ENCODE measurements at regions not wholly inside any gene's neighbourhood (a gene's known extent, or its start where the extent isn't known, plus 50 kb on each side); places are given as distances from the start of the nearest gene placed in this dataset.

DNA sequence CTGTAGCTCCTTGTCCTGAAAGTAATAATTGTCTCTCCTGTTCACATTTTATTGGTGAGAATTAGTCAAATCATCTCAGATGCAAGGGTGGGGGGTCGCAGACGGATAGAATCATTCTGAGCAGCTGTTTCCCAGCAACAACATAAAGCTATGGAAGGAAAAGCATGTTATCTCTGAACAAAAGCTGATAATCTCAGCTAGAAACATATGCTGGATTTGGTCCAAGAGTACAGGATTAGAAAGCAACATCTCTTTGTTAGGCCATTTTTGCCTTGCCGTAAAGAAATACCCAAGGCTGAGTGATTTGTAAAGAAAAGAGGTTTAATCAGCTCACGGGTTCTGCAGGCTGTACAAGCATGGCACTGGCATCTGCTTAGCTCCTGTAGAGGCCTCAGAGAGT is 472.8 kb upstream of the BOD1L1 start:
- no peak overlapping the region for H3K9ac ChIP-seq (ENCODE audit: control insufficient read depth, extremely low read depth, insufficient read depth, low read length)
- H3K27ac ChIP-seq (ENCODE audit: control insufficient read depth, insufficient read depth, low read length): no peak overlapping the region
- no peak overlapping the region for H3K4me3 ChIP-seq (ENCODE audit: control insufficient read depth in 2 of 3, extremely low read depth in 1 of 3, insufficient read depth in 2 of 3, low read depth in 1 of 3, low read length in 3 of 3)
- H3K9me3 ChIP-seq (ENCODE audit: control insufficient read depth, low read depth, low read length): no peaks in the 10 kb centered on the region
- no peak for FAIRE-seq
- no peak overlapping the region for H2AFZ ChIP-seq (ENCODE audit: control insufficient read depth, low read length)
- H3K4me2 ChIP-seq (ENCODE audit: control insufficient read depth, extremely low read depth, insufficient read depth, low read depth, low read length): no peak overlapping the region
- no peaks in the 10 kb centered on the region for H3K4me1 ChIP-seq (ENCODE audit: control insufficient read depth, extremely low read depth, insufficient read depth, low read length)
- TF ChIP-seq, protein P1, sequence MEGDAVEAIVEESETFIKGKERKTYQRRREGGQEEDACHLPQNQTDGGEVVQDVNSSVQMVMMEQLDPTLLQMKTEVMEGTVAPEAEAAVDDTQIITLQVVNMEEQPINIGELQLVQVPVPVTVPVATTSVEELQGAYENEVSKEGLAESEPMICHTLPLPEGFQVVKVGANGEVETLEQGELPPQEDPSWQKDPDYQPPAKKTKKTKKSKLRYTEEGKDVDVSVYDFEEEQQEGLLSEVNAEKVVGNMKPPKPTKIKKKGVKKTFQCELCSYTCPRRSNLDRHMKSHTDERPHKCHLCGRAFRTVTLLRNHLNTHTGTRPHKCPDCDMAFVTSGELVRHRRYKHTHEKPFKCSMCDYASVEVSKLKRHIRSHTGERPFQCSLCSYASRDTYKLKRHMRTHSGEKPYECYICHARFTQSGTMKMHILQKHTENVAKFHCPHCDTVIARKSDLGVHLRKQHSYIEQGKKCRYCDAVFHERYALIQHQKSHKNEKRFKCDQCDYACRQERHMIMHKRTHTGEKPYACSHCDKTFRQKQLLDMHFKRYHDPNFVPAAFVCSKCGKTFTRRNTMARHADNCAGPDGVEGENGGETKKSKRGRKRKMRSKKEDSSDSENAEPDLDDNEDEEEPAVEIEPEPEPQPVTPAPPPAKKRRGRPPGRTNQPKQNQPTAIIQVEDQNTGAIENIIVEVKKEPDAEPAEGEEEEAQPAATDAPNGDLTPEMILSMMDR (optimal IDR thresholded peaks at IDR 0.05 in 1 of 3, IDR thresholded peaks at IDR 0.05 in 1 of 3, conservative IDR thresholded peaks at IDR 0.05 in 1 of 3; ENCODE audit: extremely low read depth in 1 of 3, insufficient read depth in 2 of 3, low read length in 3 of 3): no peak
- H3K9me1 ChIP-seq (ENCODE audit: control insufficient read depth, extremely low read depth, insufficient read depth, low read length): no peaks in the 10 kb centered on the region
- no peak for DNase-seq (ENCODE audit: low read depth, low spot score)
- no peaks in the 10 kb centered on the region for H3K36me3 ChIP-seq (ENCODE audit: control insufficient read depth in 2 of 2, extremely low read depth in 1 of 2, insufficient read depth in 2 of 2, low read length in 2 of 2)
- H3K27me3 ChIP-seq (ENCODE audit: control insufficient read depth, extremely low read depth, insufficient read depth, low read length): peaks cover 3% of the 10 kb centered on the region
- H4K20me1 ChIP-seq (ENCODE audit: control insufficient read depth, extremely low read depth, insufficient read depth, low read length): no peaks in the 10 kb centered on the region
- dilution Hi-C loops (cut with MboI; ENCODE audit: extremely low pct_ligation_motif_present, low sequenced_read_pairs): no loop called here
- H3K79me2 ChIP-seq (ENCODE audit: control insufficient read depth, insufficient read depth, low read length): no peaks in the 10 kb centered on the region

DNA sequence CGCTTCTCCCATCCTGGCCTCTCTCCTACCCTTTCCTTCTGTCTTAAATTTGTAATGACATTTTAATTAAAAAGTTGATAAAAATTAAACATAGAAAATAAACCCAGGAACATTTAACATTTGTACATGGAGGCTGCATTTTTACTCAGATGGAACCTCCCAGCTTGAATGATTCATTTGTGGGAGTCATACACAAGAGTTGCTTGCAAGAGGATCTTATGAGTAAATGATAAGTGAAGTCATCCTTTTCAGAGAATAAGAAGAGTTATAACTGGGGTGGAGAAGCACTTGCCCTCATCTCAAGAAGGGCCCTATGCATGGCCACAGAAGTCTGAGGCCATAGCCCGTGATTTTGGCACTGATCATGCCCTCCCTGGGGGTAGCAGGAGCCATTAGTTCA is 482.9 kb upstream of the BOD1L1 start:
- dilution Hi-C loops (cut with MboI; ENCODE audit: extremely low pct_ligation_motif_present, low sequenced_read_pairs): no loop called here
- no peak overlapping the region for H2AFZ ChIP-seq (ENCODE audit: control insufficient read depth, low read length)
- H3K27me3 ChIP-seq (ENCODE audit: control insufficient read depth, extremely low read depth, insufficient read depth, low read length): no peaks in the 10 kb centered on the region
- no peaks in the 10 kb centered on the region for H4K20me1 ChIP-seq (ENCODE audit: control insufficient read depth, extremely low read depth, insufficient read depth, low read length)
- TF ChIP-seq EZH2 (IDR thresholded peaks at IDR 0.05; ENCODE audit: low read length): no peak
- TF ChIP-seq, protein P1 (optimal IDR thresholded peaks at IDR 0.05 in 1 of 3, IDR thresholded peaks at IDR 0.05 in 1 of 3, conservative IDR thresholded peaks at IDR 0.05 in 1 of 3; ENCODE audit: extremely low read depth in 1 of 3, insufficient read depth in 2 of 3, low read length in 3 of 3): no peak
- H3K4me3 ChIP-seq (ENCODE audit: control insufficient read depth in 2 of 3, extremely low read depth in 1 of 3, insufficient read depth in 2 of 3, low read depth in 1 of 3, low read length in 3 of 3): no peak overlapping the region
- H3K79me2 ChIP-seq (ENCODE audit: control insufficient read depth, insufficient read depth, low read length): no peaks in the 10 kb centered on the region
- H3K27ac ChIP-seq (ENCODE audit: control insufficient read depth, insufficient read depth, low read length): no peak overlapping the region
- no peaks in the 10 kb centered on the region for H3K4me1 ChIP-seq (ENCODE audit: control insufficient read depth, extremely low read depth, insufficient read depth, low read length)
- no peaks in the 10 kb centered on the region for H3K36me3 ChIP-seq (ENCODE audit: control insufficient read depth in 2 of 2, extremely low read depth in 1 of 2, insufficient read depth in 2 of 2, low read length in 2 of 2)
- H3K9me1 ChIP-seq (ENCODE audit: control insufficient read depth, extremely low read depth, insufficient read depth, low read length): no peaks in the 10 kb centered on the region
- no peak overlapping the region for H3K9ac ChIP-seq (ENCODE audit: control insufficient read depth, extremely low read depth, insufficient read depth, low read length)
- peak; percentile 13 for FAIRE-seq
- no peak overlapping the region for H3K4me2 ChIP-seq (ENCODE audit: control insufficient read depth, extremely low read depth, insufficient read depth, low read depth, low read length)
- no peak for DNase-seq (ENCODE audit: low read depth, low spot score)
- no peaks in the 10 kb centered on the region for H3K9me3 ChIP-seq (ENCODE audit: control insufficient read depth, low read depth, low read length)
